ENCODE measurements at regions not wholly inside any gene's neighbourhood (a gene's known extent, or its start where the extent isn't known, plus 50 kb on each side); places are given as distances from the start of the nearest gene placed in this dataset.
A peak's percentile ranks its signal among the peaks of the same experiment; 100 is the strongest.

GRCh38 chr20:62580052-62580451 is 62.3 kb upstream of the SLCO4A1 start:
- peak overlapping the region; percentile 75 for H3K27ac ChIP-seq (ENCODE audit: low read length)
- no peaks in the 10 kb centered on the region for H3K36me3 ChIP-seq (ENCODE audit: control insufficient read depth, insufficient read depth, low read length)
- in situ Hi-C loops (cut with HindIII; ENCODE audit: low pct_unique_long_range_greater_than_20kb, low sequenced_read_pairs) = no loop called here
- ChIA-PET POLR2A (no interaction called here), CTCF (interaction anchor here (1.0 kb wide), 1 partner anchor 24 kb away, joined by 3 read pairs; no protein-coding TSS in a partner anchor)
- DNase-seq (ENCODE audit: low read depth, low spot score) (no peak), ATAC-seq (peak; percentile 59)
- BruUV-seq (replicated peaks) = no TSS peak
- intact Hi-C loops (cut with micrococcal nuclease; ENCODE audit: unreplicated experiment) = no loop called here
- H3K9me3 ChIP-seq (ENCODE audit: control insufficient read depth, insufficient read depth, low read depth, low read length) = no peaks in the 10 kb centered on the region
- H3K27me3 ChIP-seq (ENCODE audit: control insufficient read depth, insufficient read depth, low read length) = no peaks in the 10 kb centered on the region
- H3K4me3 ChIP-seq (ENCODE audit: low read depth in 2 of 2, low read length in 2 of 2) = no peak overlapping the region
- TF ChIP-seq POLR2AphosphoS5 (IDR thresholded peaks at IDR 0.05; ENCODE audit: low read depth, low read length) (no peak), TCF7L2 (IDR thresholded peaks at IDR 0.05; ENCODE audit: low read depth, low read length) (no peak)
- H3K4me1 ChIP-seq (ENCODE audit: control insufficient read depth, insufficient read depth, low read length) = peaks cover 42% of the 10 kb centered on the region

GRCh38 chr20:62580733-62581132 is 61.6 kb upstream of the SLCO4A1 start:
- Histone ChIP-seq H3K4me1 (ENCODE audit: control insufficient read depth, insufficient read depth, low read length) (peaks cover 46% of the 10 kb centered on the region), H3K36me3 (ENCODE audit: control insufficient read depth, insufficient read depth, low read length) (no peaks in the 10 kb centered on the region), H3K27me3 (ENCODE audit: control insufficient read depth, insufficient read depth, low read length) (no peaks in the 10 kb centered on the region), H3K9me3 (ENCODE audit: control insufficient read depth, insufficient read depth, low read depth, low read length) (no peaks in the 10 kb centered on the region), H3K27ac (ENCODE audit: low read length) (peak overlapping the region; percentile 75), H3K4me3 (ENCODE audit: low read depth in 2 of 2, low read length in 2 of 2) (no peak overlapping the region)
- DNase-seq (ENCODE audit: low read depth, low spot score) = no peak
- ChIA-PET CTCF (interaction anchor here (0.6 kb wide), 1 partner anchor 83 kb away, joined by 3 read pairs; no protein-coding TSS in a partner anchor), POLR2A (no interaction called here)
- in situ Hi-C loops (cut with HindIII; ENCODE audit: low pct_unique_long_range_greater_than_20kb, low sequenced_read_pairs) = no loop called here
- no peak for TF ChIP-seq REST (IDR thresholded peaks at IDR 0.05; ENCODE audit: insufficient read depth in 1 of 2, low read depth in 2 of 2, low read length in 1 of 2)
- no peak for TF ChIP-seq SIN3A (IDR thresholded peaks at IDR 0.05; ENCODE audit: borderline replicate concordance, insufficient read depth, low read depth, low read length)
- no peak for TF ChIP-seq CTCF (IDR thresholded peaks at IDR 0.05)
- no peak for TF ChIP-seq POLR2AphosphoS5 (IDR thresholded peaks at IDR 0.05; ENCODE audit: low read depth, low read length)
- ATAC-seq = peak; percentile 59
- no TSS peak for BruUV-seq (replicated peaks)
- intact Hi-C loops (cut with micrococcal nuclease; ENCODE audit: unreplicated experiment) = no loop called here

- no peak for TF ChIP-seq TCF7L2 (IDR thresholded peaks at IDR 0.05; ENCODE audit: low read depth, low read length)
- in situ Hi-C loops (cut with HindIII; ENCODE audit: low pct_unique_long_range_greater_than_20kb, low sequenced_read_pairs) (no loop called here), intact Hi-C loops (cut with micrococcal nuclease; ENCODE audit: unreplicated experiment) (no loop called here)
- ATAC-seq (no peak), DNase-seq (ENCODE audit: low read depth, low spot score) (no peak)
- Histone ChIP-seq H3K4me3 (ENCODE audit: low read depth in 2 of 2, low read length in 2 of 2) (peak overlapping the region in 1 of 2 experiments; percentile 35; a peak in 2 of 4 replicates), H3K4me1 (ENCODE audit: control insufficient read depth, insufficient read depth, low read length) (peaks cover 48% of the 10 kb centered on the region), H3K27ac (ENCODE audit: low read length) (peak overlapping the region; percentile 72), H3K9me3 (ENCODE audit: control insufficient read depth, insufficient read depth, low read depth, low read length) (no peaks in the 10 kb centered on the region), H3K27me3 (ENCODE audit: control insufficient read depth, insufficient read depth, low read length) (no peaks in the 10 kb centered on the region), H3K36me3 (ENCODE audit: control insufficient read depth, insufficient read depth, low read length) (no peaks in the 10 kb centered on the region)
- POLR2A ChIA-PET = no interaction called here
- CTCF ChIA-PET = interaction anchor here (0.9 kb wide), 1 partner anchor 87 kb away, joined by 7 read pairs; no protein-coding TSS in a partner anchor
- no TSS peak for BruUV-seq (replicated peaks)
Observed at GRCh38 chr20:62581308-62581707, 61.0 kb upstream of the SLCO4A1 start.
